Calu3 (cell line): ENCODE measurements at regions not wholly inside any gene's neighbourhood (a gene's known extent, or its start where the extent isn't known, plus 50 kb on each side); places are given as distances from the start of the nearest gene placed in this dataset.

ENCODE experiments used
- BruUV-seq: library from RNA; stranded (reverse); fragments of 400-500 nt; replicated peaks from 2 replicates; lab custom pipeline; 2021; lab: Mats Ljungman, UMichigan
- CTCF ChIA-PET: fragments of 300-600 bp; sonication (Branson Sonifier 250); formaldehyde crosslinking; loops from one replicate; lab custom pipeline; 2022; ENCODE audit warnings: antibody characterized with exemption; lab: Charles Lee
- DNase-seq: peaks from one replicate; pipeline ENCODE4 v3.0.0; 2022
- H3K27ac Mint-ChIP-seq: one replicate; pipeline ENCODE4 v1.8.0; 2022; ENCODE audit warnings: mixed read lengths; ENCODE audit not compliant: unreplicated experiment
- H3K27me3 Mint-ChIP-seq: one replicate; pipeline ENCODE4 v1.8.0; 2022; ENCODE audit warnings: mixed read lengths; ENCODE audit not compliant: unreplicated experiment
- H3K36me3 Mint-ChIP-seq: one replicate; pipeline ENCODE4 v1.8.0; 2022; ENCODE audit warnings: mild to moderate bottlenecking, moderate library complexity, mixed read lengths; ENCODE audit not compliant: insufficient read depth, unreplicated experiment
- H3K4me1 Mint-ChIP-seq: one replicate; pipeline ENCODE4 v1.8.0; 2022; ENCODE audit warnings: mild to moderate bottlenecking, low read depth, mixed read lengths; ENCODE audit not compliant: unreplicated experiment
- H3K4me3 Mint-ChIP-seq: one replicate; pipeline ENCODE4 v1.8.0; 2022; ENCODE audit warnings: mild to moderate bottlenecking, low read depth, moderate library complexity, mixed read lengths; ENCODE audit not compliant: unreplicated experiment
- H3K9me3 Mint-ChIP-seq: one replicate; pipeline ENCODE4 v1.8.0; 2022; ENCODE audit warnings: low read depth, mixed read lengths; ENCODE audit not compliant: unreplicated experiment
- intact Hi-C: fragments of 100-400 bp; cut with micrococcal nuclease; formaldehyde crosslinking; loops from one replicate; pipeline ENCODE4 v1.10.0; 2022; ENCODE audit not compliant: unreplicated experiment
- TF ChIP-seq, protein P1 (sequence below): fragments of 200-600 bp; IDR thresholded peaks from one replicate; pipeline ENCODE4 v1.8.0; 2022; ENCODE audit warnings: antibody characterized with exemption; ENCODE audit not compliant: unreplicated experiment

GRCh38 chr7:41130086-41130485 lies 572.8 kb downstream of the INHBA start:
- Mint-ChIP-seq H3K36me3 (no peaks in the 10 kb centered on the region), H3K4me3 (no peak overlapping the region), H3K27me3 (no peaks in the 10 kb centered on the region), H3K27ac (no peak overlapping the region), H3K9me3 (no peaks in the 10 kb centered on the region), H3K4me1 (peaks cover 9% of the 10 kb centered on the region)
- intact Hi-C loops = no loop called here
- CTCF ChIA-PET = no interaction called here
- TF ChIP-seq, protein P1, sequence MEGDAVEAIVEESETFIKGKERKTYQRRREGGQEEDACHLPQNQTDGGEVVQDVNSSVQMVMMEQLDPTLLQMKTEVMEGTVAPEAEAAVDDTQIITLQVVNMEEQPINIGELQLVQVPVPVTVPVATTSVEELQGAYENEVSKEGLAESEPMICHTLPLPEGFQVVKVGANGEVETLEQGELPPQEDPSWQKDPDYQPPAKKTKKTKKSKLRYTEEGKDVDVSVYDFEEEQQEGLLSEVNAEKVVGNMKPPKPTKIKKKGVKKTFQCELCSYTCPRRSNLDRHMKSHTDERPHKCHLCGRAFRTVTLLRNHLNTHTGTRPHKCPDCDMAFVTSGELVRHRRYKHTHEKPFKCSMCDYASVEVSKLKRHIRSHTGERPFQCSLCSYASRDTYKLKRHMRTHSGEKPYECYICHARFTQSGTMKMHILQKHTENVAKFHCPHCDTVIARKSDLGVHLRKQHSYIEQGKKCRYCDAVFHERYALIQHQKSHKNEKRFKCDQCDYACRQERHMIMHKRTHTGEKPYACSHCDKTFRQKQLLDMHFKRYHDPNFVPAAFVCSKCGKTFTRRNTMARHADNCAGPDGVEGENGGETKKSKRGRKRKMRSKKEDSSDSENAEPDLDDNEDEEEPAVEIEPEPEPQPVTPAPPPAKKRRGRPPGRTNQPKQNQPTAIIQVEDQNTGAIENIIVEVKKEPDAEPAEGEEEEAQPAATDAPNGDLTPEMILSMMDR = no peak
- no TSS peak for BruUV-seq
- DNase-seq = no peak

- no peaks in the 10 kb centered on the region for H3K27me3 Mint-ChIP-seq
- TF ChIP-seq, protein P1 = no peak
- no peak overlapping the region for H3K4me3 Mint-ChIP-seq
- no peak overlapping the region for H3K27ac Mint-ChIP-seq
- peaks cover 4% of the 10 kb centered on the region for H3K9me3 Mint-ChIP-seq
- intact Hi-C loops = no loop called here
- CTCF ChIA-PET = no interaction called here
- no TSS peak for BruUV-seq
- no peaks in the 10 kb centered on the region for H3K36me3 Mint-ChIP-seq
- no peak for DNase-seq
- no peaks in the 10 kb centered on the region for H3K4me1 Mint-ChIP-seq
Measured at GRCh38 chr7:41125343-41125742, 577.5 kb downstream of the INHBA start.

- no peak for DNase-seq
- no TSS peak for BruUV-seq
- CTCF ChIA-PET = no interaction called here
Measured at GRCh38 chr7:41122256-41122987, 580.5 kb downstream of the INHBA start.

DNA sequence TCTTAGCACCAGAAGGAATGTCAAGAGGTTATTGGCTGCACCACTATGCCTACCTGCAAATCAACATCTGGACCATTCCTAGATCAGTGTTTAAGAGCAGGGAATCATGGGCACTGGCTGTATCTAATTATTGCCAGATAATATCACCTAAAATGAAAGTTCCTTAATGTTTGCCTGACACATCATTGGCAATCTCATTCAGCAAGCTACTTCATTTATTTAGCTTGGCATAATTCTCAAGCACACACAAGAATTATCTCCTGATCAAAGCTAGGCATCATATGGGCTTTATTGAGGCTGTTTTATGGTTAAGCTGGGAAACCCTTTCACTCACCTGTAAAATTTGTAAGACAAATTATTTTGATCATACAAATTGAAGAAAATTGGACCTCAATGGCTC lies 581.7 kb downstream of the INHBA start:
- intact Hi-C loops = no loop called here
- TF ChIP-seq, protein P1 = no peak
- H3K4me1 Mint-ChIP-seq = no peaks in the 10 kb centered on the region
- no peak overlapping the region for H3K27ac Mint-ChIP-seq
- H3K9me3 Mint-ChIP-seq = peaks cover 4% of the 10 kb centered on the region
- DNase-seq = no peak
- no peaks in the 10 kb centered on the region for H3K27me3 Mint-ChIP-seq
- no peaks in the 10 kb centered on the region for H3K36me3 Mint-ChIP-seq
- CTCF ChIA-PET = no interaction called here
- BruUV-seq = no TSS peak
- H3K4me3 Mint-ChIP-seq = no peak overlapping the region

More at GRCh38 chr7:41122256-41122987, 580.5 kb downstream of the INHBA start:
- Mint-ChIP-seq H3K4me1 (no peaks in the 10 kb centered on the region), H3K36me3 (no peaks in the 10 kb centered on the region), H3K27ac (no peak overlapping the region), H3K9me3 (peaks cover 4% of the 10 kb centered on the region), H3K27me3 (no peaks in the 10 kb centered on the region), H3K4me3 (no peak overlapping the region)
- TF ChIP-seq, protein P1 = no peak
- intact Hi-C loops = no loop called here
